Stimulated activated CD4-positive, alpha-beta T cell treated with anti-CD3 and anti-CD28 coated beads, Interleukin-4, amount 100 ng/mL, for 48 hours (primary cell): ENCODE measurements at regions not wholly inside any gene's neighbourhood (a gene's known extent, or its start where the extent isn't known, plus 50 kb on each side); places are given as distances from the start of the nearest gene placed in this dataset.

Source experiments
- DNase-seq, 2 donors: peaks; one replicate each; pipeline ENCODE4 v3.0.0-alpha.2; 2020; ENCODE audit warnings: low read depth in 2 of 2

DNA sequence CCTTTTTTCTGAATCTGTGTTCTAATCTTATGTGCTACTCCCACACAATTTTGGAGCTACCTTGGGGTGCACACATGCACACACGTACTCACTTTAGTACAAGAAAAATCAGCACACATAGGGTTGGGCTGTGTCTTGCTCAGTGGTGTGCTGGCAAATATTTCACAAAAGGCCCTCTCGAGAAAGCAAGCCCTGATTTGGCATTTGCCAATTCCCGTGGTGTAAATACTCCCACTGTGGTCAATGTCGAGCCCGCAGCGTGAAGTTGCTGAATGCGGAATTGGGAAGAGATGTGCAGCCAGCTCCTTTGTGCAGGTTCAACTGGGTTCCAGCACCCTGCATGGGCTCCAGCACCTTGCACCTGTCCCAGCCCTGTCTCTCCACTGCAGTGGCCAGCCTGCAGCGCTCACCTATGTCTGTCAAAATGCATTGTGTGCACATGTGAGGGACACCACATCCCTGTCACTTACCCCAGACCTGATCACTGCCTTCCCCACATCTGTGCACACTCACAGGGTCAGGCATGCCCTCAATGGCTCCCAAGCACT lies 78.4 kb upstream of the WNT4 start:
- DNase-seq, result no peak

DNA sequence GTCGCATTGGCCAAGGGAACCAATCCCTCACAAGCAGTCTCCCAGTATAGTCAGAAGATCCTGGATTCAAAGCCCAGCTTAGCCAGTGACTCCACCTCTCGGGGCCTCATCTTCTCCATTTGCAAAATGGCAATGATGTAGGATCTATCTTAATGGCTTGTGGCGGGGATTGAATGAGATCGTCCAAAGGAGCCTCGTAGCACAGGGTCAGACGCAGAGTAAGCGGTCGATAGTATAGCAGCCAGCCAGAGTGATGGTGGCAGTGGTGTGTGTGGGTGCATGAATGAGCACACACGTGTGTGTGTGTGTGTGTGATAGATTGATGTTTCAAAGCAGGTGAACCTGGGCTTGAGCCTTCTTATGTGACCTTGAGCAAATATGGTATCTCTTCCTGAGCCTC lies 79.8 kb upstream of the WNT4 start:
- no peak for DNase-seq

GRCh38 chr1:22223176-22223575 lies 80.3 kb upstream of the WNT4 start:
- no peak for DNase-seq

- DNase-seq, result no peak
Measured at GRCh38 chr1:22224091-22224490, 81.2 kb upstream of the WNT4 start.

- no peak for DNase-seq
Measured at GRCh38 chr1:22224631-22225030, 81.7 kb upstream of the WNT4 start.

DNA sequence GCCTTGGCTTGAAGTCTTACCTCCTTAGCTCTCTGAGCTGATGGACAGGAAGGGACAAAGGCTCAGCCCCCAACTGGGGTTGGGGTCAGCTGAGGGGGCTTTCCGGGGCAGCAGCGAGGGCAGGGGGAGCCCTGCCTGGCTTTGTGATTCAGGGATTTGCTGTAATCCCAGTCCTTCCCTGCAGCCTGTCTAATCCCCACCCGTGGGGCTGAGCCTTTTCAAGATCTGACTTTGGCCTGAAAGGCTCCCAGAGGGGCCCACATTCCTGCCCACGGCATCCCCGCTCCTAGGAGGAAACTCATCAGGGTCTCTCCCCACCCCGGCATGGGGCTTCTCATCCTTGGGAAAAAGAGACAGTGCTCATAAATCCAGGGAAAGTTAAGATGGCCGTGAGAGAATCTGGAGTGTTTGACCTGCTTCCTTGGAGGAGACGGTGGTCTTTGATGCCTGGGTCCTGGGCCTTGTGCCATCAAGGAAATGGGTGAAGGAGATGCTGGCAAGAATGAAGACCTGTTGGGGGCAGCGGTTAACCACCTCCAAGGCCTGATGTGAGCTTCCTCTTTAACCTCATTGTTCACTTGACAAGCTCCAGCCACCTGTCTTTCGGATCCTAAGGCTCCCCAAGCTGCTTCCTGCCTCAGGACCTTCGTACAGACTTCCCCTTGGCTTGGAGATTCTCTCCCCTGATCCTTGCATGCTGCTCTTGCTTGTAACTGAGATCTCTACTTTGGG lies 83.1 kb upstream of the WNT4 start:
- DNase-seq, result no peak

DNA sequence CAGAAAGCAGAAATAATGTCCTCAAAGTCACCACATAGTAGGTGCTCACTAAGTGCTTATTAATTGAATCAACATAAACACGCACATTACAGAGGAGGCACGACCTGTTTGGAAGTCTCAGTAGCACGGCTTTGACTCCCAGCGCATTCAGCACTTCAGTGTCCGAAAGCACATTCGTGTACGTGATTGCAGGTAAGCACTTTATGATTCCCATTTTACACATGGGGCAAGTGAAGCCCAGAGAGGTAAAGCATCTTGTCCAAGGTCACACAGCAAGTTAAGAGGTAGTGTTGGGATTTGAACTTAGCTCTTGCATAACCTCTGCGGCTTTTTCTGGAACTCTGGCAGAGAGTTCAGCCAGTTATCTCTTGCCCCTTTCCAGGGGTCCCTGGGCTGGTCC lies 85.2 kb upstream of the WNT4 start:
- no peak for DNase-seq

DNA sequence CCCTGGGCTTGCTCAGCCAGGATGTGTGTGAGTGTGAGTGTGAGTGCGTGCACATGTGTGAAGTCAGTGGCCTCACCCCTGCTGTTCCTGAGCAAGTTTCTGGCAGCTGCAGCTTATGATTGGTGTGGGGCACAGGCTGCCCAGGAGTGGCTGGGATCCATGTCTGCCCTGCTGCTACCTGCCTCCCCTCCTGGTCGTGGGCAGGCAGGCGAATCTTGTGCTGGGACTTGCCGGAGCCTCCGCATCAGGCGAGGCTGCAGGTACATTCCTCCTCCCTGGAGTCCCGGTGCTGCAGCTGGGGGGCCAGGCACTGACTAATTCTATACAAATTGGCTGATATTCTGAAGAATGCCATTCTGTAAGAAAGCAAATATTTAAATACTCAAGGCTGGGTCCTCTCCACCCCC lies 85.6 kb upstream of the WNT4 start:
- no peak for DNase-seq

DNA sequence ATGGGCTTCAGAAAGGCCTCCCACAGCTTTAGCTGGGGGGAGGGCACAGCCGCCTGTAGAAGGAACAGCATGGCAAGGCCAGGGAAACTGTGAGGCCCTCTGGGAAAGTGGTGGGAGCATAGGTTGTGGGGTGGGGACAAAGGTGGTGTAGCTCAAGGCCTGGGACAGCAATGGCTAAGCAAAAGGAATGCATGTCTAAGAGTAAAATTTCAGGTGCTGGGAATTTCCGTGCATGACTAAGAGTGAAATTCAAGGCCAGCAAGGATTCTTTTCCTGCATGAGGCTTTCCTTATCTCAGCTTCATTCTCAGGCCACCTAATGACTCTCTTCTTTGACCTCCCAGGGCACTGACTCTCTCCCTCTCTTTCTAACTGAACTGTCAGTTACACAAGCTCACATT lies 86.5 kb upstream of the WNT4 start:
- no peak for DNase-seq

- DNase-seq, result no peak
Measured at GRCh38 chr1:22231068-22231593, 88.2 kb upstream of the WNT4 start.

GRCh38 chr1:22231995-22232690 lies 89.2 kb upstream of the WNT4 start:
- no peak for DNase-seq

GRCh38 chr1:22233222-22233621 lies 90.3 kb upstream of the WNT4 start:
- DNase-seq, result no peak

GRCh38 chr1:22234476-22235030 lies 91.7 kb upstream of the WNT4 start:
- DNase-seq, result no peak

DNA sequence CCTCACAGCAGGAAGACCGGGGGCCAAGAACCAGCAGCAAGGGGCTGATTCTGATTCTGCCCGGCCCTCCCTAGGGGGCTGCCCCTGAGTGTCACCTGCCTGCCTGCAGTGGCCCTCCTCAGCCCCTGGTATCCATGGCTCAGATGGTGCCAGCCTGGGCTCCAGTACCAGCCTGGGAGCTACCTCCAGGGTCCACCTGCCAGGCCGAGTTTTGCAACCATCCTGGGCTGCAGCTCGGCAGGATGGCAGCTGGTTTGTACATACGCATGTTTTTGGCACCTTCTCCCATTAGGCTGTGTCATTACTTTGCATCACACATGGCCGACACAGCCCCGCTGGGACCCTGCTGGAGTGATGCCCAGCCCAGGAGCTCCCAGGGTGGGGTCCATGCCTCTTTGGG lies 93.3 kb upstream of the WNT4 start:
- no peak for DNase-seq

DNA sequence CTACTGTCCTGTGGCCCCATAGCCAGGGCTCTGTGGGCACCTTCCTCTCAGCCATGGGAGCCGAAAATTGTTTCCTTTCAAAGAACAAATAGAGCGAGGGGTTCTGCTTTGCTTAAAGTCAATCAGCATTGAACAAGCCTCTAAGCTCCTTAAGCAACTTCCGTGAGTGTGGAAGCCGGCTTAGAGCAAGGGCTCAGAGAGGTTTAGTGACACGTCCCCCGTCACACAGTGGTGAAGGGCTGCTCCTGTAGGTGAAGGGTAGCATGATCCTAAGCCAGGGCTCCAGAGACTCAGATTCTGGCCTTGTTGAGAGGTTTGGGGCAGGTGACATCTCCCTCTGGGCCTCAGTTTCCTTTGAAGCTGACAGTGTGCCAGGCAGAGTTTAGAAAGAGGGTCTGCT lies 94.0 kb upstream of the WNT4 start:
- DNase-seq, result no peak

DNA sequence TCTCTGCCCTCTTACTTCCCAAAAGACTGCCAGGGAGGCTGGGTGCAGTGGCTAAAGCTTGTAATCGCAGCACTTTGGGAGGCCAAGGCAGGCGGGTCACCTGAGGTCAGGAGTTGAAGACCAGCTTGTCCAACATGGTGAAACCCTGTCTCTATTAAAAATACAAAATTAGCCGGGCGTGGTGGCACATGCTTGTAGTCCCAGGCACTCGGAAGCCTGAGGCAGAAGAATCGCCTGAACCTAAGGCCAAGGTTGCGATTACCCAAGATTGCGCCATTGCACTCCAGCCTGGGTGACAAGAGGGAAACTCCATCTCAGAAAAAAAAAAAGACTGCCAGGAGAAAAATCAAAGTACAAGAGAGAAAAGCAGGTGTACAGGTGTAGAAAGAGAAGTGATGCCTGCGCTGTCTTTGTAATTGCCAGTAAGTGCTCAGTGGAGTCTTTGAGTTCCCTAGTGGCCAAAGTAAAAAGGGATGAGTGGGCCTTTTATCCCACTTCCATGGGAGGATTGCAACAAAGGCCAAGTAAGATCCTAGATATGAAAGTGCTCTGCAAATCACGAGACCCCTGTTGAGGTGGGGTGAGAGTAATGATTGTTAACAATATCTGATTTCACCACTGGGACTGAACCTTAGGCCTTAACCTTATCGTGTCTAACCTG lies 94.7 kb upstream of the WNT4 start:
- no peak for DNase-seq

DNA sequence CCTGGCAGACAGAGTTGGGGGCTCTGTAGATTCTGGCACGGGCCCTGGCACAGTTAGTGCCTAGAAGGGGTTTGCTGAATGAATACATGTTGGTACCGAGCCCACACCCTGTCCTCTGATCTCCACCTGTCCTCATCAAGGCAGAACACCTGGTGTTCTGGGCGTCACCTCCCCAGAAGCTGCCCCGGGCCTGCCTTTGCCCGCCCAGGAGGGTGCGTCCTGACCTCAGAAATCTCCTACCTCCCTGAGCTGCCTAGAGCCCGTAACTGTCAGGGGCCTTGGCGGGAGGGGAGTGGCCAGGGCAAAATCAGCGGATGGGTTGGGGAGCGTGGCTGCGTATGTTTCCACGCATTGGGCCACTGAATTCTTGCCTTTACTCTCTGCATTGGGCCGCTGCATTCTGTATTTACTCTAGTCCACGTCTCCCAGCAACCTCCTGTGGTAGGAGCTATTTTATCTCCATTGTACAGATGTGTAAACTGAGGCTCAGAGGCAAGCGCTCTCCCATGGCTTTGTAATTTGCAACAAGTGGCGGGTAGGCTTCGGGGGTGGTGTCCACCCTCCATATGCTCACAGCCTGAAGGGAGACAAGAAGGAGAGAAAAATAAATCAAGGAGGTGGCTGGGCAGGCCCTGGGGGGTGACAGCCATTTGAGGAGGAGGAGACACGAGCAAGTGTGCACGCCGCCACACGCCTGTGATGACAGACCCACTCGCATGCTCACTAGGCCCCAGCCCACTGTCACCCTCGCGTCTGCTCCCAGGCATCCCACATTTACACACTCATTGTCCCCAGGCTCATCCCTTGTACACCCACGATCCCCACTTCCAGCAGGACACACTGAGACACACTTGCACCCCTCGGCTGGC lies 95.7 kb upstream of the WNT4 start:
- DNase-seq, result no peak

- no peak for DNase-seq
Measured at GRCh38 chr1:22239378-22239777, 96.5 kb upstream of the WNT4 start.

DNA sequence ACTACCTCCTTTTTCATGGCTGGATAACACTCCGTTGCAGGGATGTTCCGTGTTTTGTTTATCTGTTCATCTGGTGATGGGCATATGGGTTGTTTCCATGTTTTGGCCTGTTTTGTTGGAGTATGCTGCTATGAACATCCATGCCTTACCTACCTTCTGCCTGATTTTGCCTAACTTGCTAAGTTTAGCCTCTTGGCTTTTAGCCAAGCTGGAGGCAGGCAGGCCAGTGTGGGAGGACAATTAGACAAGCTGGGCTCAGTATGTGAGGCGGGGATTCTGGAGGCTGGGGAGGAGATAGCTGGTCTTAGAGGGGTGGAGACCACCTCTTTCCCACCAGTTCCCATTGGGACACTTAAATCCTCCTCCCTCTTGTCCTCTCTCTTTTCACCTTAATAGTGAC lies 98.4 kb upstream of the WNT4 start:
- DNase-seq, result no peak

- no peak for DNase-seq
Measured at GRCh38 chr1:22241811-22242210, 98.9 kb upstream of the WNT4 start.

- DNase-seq, result no peak
Measured at GRCh38 chr1:22245100-22245650, 102.3 kb upstream of the WNT4 start.
